GM23248 (cell line): ENCODE measurements at regions not wholly inside any gene's neighbourhood (a gene's known extent, or its start where the extent isn't known, plus 50 kb on each side); places are given as distances from the start of the nearest gene placed in this dataset.

Experiments used
- EZH2 ChIP-seq: fragments of 200-600 bp; sonication (generic); IDR thresholded peaks from 2 replicates; pipeline ENCODE4 v1.6.1; 2018; ENCODE audit warnings: antibody characterized with exemption, mild to moderate bottlenecking; ENCODE audit not compliant: insufficient read depth, poor library complexity, severe bottlenecking
- EZH2phosphoT487 ChIP-seq: fragments of 200-600 bp; sonication (generic); IDR thresholded peaks from 2 replicates; pipeline ENCODE4 v1.6.1; 2018; ENCODE audit warnings: antibody characterized with exemption, moderate library complexity, mild to moderate bottlenecking, low read depth; ENCODE audit not compliant: insufficient read depth

GRCh38 chr4:177802661-177803060, 360.4 kb upstream of the AGA start:
- no peak for TF ChIP-seq EZH2
- TF ChIP-seq EZH2phosphoT487, result no peak
